ENCODE measurements at regions not wholly inside any gene's neighbourhood (a gene's known extent, or its start where the extent isn't known, plus 50 kb on each side); places are given as distances from the start of the nearest gene placed in this dataset.
"Not testable (repeated sequence)": the region's sequence is repeated elsewhere in the genome, so short reads cannot be mapped to it uniquely, and the experiment has no call there.

DNA sequence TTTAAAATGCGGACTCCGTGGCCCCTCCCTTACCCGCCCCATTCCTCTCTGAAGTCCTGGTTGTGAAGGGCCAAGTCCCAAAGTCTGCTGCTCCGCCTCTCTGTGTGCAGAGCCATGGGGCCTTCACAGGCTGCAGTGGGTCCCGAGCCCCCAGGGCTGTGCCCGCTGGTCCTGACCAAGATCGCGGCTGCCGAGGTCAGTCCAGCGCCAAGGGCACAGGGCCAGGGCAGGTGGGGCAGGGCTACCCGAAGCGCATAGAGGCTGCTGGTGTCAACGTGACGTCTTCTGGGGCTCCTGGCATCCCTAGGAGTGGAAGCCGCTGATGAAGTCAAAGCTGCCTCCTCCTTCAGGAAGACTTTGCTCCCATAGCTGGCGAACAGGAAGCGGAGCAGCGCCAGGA, 858.8 kb downstream of the TUBA3C start:
- H3K27ac ChIP-seq; H3K4me3 ChIP-seq; DNase-seq; H3K4me1 ChIP-seq; intact Hi-C loops (cut with DNase I); H3K36me3 ChIP-seq; H3K9me3 ChIP-seq; H3K27me3 ChIP-seq: not testable (repeated sequence)
- WGBS, 2 donors: 83 to 85% methylated on average over 16 to 17 of the region's 18 CpGs

DNA sequence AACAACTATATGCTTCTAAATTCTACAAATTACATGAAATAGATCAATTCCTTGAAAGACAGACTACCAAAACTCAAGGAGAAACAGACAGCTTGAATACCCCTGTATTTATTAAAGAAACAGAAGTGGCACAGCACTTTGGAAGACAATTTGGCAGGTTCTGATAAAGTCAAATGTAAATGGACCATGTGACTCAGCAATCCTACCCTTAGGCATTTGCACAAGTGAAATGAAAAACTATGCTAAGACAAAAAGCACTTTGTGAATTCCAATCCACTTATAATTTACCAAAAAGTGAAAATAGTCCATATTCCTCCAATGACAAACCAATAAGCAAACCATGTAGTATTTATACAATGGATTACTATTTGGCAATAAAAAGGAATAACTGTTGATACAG, 862.0 kb downstream of the TUBA3C start:
- H3K4me3 ChIP-seq; intact Hi-C loops (cut with DNase I); H3K4me1 ChIP-seq; H3K36me3 ChIP-seq; H3K27me3 ChIP-seq; DNase-seq; H3K9me3 ChIP-seq; H3K27ac ChIP-seq: not testable (repeated sequence)

GRCh38 chr13:18303240-18303813, 878.3 kb downstream of the TUBA3C start:
- H3K27ac ChIP-seq; DNase-seq; H3K27me3 ChIP-seq; H3K4me3 ChIP-seq; intact Hi-C loops (cut with DNase I); H3K36me3 ChIP-seq; H3K9me3 ChIP-seq; H3K4me1 ChIP-seq: not testable (repeated sequence)
- WGBS, 2 donors: 70 to 71% methylated on average over 6 of the region's 6 CpGs

DNA sequence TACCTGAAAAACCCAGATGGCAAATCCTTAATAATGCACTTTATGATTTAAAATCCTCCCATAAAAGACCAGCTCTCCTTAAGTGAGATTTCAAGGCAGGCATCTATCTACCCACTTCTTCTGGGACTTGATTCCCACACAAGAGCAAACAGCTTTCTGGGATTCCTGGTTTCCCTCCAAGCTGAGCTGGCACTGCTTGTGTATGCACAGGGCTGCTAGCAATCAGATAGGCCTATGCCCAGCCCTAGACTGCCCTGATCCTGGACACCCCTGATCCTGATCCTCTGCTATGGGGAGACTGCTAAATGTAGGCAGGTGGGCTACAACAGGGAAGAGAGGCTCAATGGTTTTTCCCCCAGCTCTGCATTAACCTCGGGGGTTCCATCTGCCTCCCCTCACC, 880.7 kb downstream of the TUBA3C start:
- H3K27ac ChIP-seq; intact Hi-C loops (cut with DNase I); H3K27me3 ChIP-seq; DNase-seq; H3K4me1 ChIP-seq; H3K4me3 ChIP-seq; H3K36me3 ChIP-seq; H3K9me3 ChIP-seq: not testable (repeated sequence)
- 50 to 72% methylated on average over 1 of the region's 1 CpG for WGBS, 2 donors

GRCh38 chr13:18297359-18297758, 884.3 kb downstream of the TUBA3C start:
- H3K4me3 ChIP-seq; H3K4me1 ChIP-seq; H3K27ac ChIP-seq; H3K9me3 ChIP-seq; intact Hi-C loops (cut with DNase I); DNase-seq; H3K27me3 ChIP-seq; H3K36me3 ChIP-seq: not testable (repeated sequence)
- 76 to 84% methylated on average over 48 of the region's 48 CpGs for WGBS, 2 donors

DNA sequence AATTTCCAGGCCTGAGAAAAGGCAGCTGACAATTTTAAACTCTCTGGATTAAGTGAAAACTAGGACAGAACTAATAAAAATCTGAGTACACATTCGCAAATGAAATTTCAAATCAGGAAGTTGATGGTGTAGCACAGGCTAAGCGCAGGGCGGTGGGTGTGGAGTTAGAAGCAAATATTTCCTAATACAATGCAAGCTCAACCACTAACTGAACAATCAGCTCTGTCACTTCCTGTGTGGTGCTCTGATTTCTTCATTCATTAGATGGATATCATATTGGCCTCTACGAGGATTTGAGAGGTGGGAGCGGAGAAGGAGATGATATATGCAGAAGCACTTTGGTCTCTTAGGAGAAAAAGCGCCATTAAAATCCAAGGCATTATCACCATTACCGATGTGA, 885.0 kb downstream of the TUBA3C start:
- intact Hi-C loops (cut with DNase I); H3K4me1 ChIP-seq; H3K36me3 ChIP-seq; H3K9me3 ChIP-seq; H3K4me3 ChIP-seq; DNase-seq; H3K27ac ChIP-seq; H3K27me3 ChIP-seq: not testable (repeated sequence)
- WGBS, 2 donors: 87 to 93% methylated on average over 5 of the region's 7 CpGs

GRCh38 chr13:18294311-18294710, 887.3 kb downstream of the TUBA3C start:
- H3K9me3 ChIP-seq; H3K4me3 ChIP-seq; H3K4me1 ChIP-seq; intact Hi-C loops (cut with DNase I); H3K27me3 ChIP-seq; DNase-seq; H3K27ac ChIP-seq; H3K36me3 ChIP-seq: not testable (repeated sequence)
- 81 to 82% methylated on average over 16 to 17 of the region's 17 CpGs for WGBS, 2 donors

- H3K4me3 ChIP-seq; H3K4me1 ChIP-seq; H3K27ac ChIP-seq; H3K9me3 ChIP-seq; H3K27me3 ChIP-seq; DNase-seq; intact Hi-C loops (cut with DNase I); H3K36me3 ChIP-seq: not testable (repeated sequence)
- WGBS, 2 donors: 10 to 16% methylated on average over 2 of the region's 2 CpGs
These were observed 894.8 kb downstream of the TUBA3C start for GRCh38 chr13:18286848-18287247.

DNA sequence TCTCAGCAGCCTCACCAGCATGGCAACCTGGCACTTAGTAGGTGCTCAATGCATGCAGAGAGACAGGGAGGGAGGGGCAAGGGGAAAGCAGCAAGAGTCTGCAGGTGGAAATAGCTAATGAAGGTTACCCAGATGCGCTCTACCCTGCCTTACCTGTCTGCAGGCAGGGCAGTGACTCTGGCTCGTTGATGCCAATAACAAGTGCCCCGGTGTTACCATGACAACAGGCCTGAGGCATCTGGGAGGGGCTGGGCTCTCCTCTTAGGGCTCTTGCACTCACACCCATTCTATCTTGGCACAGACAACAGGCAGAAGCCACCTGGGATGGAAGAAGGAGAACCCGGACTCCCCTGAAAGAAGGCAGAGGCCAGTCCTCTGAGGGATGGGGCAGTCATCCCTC, 896.0 kb downstream of the TUBA3C start:
- H3K4me3 ChIP-seq; H3K36me3 ChIP-seq; H3K27ac ChIP-seq; H3K9me3 ChIP-seq; intact Hi-C loops (cut with DNase I); H3K4me1 ChIP-seq; DNase-seq; H3K27me3 ChIP-seq: not testable (repeated sequence)
- 79 to 86% methylated on average over 4 of the region's 4 CpGs for WGBS, 2 donors

GRCh38 chr13:18284040-18284439, 897.6 kb downstream of the TUBA3C start:
- H3K36me3 ChIP-seq; H3K9me3 ChIP-seq; intact Hi-C loops (cut with DNase I); H3K4me3 ChIP-seq; DNase-seq; H3K4me1 ChIP-seq; H3K27ac ChIP-seq; H3K27me3 ChIP-seq: not testable (repeated sequence)
- 69 to 81% methylated on average over 2 of the region's 5 CpGs for WGBS, 2 donors

DNA sequence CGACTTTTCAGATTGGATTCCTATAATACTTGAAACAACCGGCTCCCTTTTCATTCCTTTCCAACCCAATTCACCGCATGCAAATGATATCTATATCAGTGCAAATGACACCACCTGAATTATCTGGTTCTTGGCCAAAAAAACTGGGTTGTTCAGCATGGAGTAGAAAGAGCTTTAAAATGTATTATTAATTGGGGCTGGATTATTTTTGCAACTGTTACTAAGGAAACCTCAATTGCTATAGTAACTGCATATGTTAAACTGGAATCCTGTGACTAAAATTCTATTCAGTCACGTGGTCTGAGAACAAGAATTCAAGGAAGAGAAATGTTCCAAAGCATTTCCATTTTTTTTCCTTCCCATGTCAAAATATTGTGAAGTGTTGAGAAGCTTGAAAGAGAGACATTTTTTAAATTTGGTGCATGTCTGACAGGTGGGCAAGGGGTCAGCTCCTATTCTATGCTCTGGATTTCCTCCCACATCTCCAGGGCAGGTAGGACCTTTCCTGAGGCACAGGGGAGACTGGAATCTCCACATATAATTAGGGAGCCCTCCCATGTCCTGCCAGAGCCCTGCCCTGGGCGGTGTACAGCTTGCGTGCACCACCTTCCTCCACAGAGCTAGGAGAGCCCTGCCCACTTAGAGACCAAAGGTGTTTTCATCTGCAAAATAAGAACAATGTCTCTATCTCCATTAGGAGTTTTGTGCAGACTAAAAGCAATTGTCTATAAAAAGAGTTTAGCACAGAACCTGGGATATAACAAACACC, 899.6 kb downstream of the TUBA3C start:
- 45 to 49% methylated on average over 2 to 3 of the region's 6 CpGs for WGBS, 2 donors
- DNase-seq; H3K4me3 ChIP-seq; H3K36me3 ChIP-seq; H3K27ac ChIP-seq; H3K9me3 ChIP-seq; intact Hi-C loops (cut with DNase I); H3K27me3 ChIP-seq; H3K4me1 ChIP-seq: not testable (repeated sequence)

DNA sequence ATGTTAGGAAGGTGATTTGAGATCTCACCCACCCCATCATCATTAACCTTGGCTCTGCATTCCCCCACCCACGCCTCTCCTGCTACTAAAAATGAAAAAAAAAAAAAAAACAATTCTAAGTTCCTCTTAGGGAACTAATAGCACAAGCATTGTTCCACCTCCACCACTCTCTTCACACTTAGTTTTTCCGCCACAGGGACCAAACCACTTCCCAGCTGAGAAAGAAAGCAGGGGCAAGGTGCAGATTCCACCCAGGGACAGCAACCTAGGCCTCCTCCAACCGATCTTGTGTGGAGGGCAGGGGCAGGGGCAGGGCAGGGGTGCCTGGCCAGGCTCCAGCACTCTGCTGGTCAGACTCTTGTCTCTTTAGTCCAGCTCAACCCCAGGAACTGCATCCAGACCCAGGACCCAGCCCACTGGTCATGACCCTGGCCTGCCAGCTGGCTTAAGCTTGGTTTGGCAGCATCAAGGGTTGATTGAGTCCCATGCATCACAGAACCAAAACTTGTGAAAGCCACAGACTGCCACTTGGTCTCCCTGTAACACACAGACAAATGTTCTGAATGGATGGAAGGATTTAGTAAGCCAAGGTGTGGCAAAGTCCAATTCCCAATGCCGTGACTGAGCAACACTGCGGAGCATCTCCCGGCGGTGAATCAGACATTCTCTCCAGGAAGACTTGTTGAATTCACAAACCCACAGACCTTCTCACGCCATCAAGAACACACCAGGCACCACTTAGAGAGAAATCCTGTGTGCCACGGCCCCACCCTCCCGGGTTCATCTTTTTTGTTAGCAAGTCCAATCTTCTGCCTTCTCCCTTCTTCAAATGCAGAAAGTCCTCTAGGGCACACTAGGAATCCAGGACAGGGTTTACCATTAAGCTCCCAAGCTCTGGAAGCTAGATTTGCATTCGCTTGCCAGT, 900.5 kb downstream of the TUBA3C start:
- H3K4me3 ChIP-seq; H3K36me3 ChIP-seq; H3K27ac ChIP-seq; DNase-seq; H3K4me1 ChIP-seq; intact Hi-C loops (cut with DNase I); H3K27me3 ChIP-seq; H3K9me3 ChIP-seq: not testable (repeated sequence)
- 73 to 77% methylated on average over 8 to 9 of the region's 11 CpGs for WGBS, 2 donors

DNA sequence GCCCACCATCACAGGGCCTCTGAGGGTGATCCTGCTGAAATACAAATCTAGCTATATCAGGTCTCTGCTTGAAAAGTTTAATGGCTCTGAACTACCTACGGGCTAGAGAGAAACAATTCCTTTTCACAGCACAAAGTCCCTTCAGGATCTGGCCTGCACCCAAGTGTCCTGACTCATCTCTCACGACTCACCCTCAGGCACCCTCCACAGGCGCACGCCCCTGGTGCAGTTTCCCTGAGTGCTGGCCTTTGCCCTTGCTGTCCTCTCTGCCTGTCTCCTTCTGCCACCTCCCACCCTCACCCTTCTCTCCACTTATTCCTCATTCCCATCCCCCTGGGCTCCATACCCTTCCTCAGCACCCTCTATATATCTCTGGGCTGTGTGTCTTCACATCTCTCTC, 901.7 kb downstream of the TUBA3C start:
- DNase-seq; H3K36me3 ChIP-seq; H3K4me3 ChIP-seq; H3K4me1 ChIP-seq; intact Hi-C loops (cut with DNase I); H3K9me3 ChIP-seq; H3K27me3 ChIP-seq; H3K27ac ChIP-seq: not testable (repeated sequence)
- WGBS, 2 donors: 50 to 84% methylated on average over 4 of the region's 4 CpGs
